Ishikawa (cell line): ENCODE measurements at regions not wholly inside any gene's neighbourhood (a gene's known extent, or its start where the extent isn't known, plus 50 kb on each side); places are given as distances from the start of the nearest gene placed in this dataset.

Experiments
- CEBPB ChIP-seq: IDR thresholded peaks from 2 replicates; pipeline ENCODE4 v1.6.1; 2012
- CREB1 ChIP-seq: IDR thresholded peaks from 2 replicates; pipeline ENCODE4 v1.6.1; 2012; ENCODE audit warnings: low read depth
- EGR1 ChIP-seq: IDR thresholded peaks from 2 replicates; pipeline ENCODE4 v1.6.1; 2012
- EP300 ChIP-seq: IDR thresholded peaks from 2 replicates; pipeline ENCODE4 v1.6.1; 2012; ENCODE audit warnings: borderline replicate concordance
- FOXM1 ChIP-seq: IDR thresholded peaks from 2 replicates; pipeline ENCODE4 v1.6.1; 2012; ENCODE audit warnings: low read depth, borderline replicate concordance
- NFIC ChIP-seq: IDR thresholded peaks from 2 replicates; pipeline ENCODE4 v1.6.1; 2012
- RAD21 ChIP-seq: IDR thresholded peaks from 2 replicates; pipeline ENCODE4 v1.6.1; 2012; ENCODE audit warnings: low read depth
- TAF1 ChIP-seq: IDR thresholded peaks from 2 replicates; pipeline ENCODE4 v1.6.1; 2012; ENCODE audit warnings: low read depth, mild to moderate bottlenecking
- TCF12 ChIP-seq: IDR thresholded peaks from 2 replicates; pipeline ENCODE4 v1.6.1; 2012; ENCODE audit warnings: low read depth
- TEAD4 ChIP-seq: IDR thresholded peaks from 2 replicates; pipeline ENCODE4 v1.6.1; 2012
- YY1 ChIP-seq: IDR thresholded peaks from 2 replicates; pipeline ENCODE4 v1.6.1; 2012; ENCODE audit warnings: low read depth
- ZBTB7A ChIP-seq: IDR thresholded peaks from 2 replicates; pipeline ENCODE4 v1.6.1; 2012; ENCODE audit warnings: low read depth
- TF ChIP-seq, protein P1 (sequence below): IDR thresholded peaks from 2 replicates; pipeline ENCODE4 v1.6.1; 2012; ENCODE audit warnings: low read depth, mild to moderate bottlenecking
- TF ChIP-seq, protein P2 (sequence below): IDR thresholded peaks from 2 replicates; pipeline ENCODE4 v1.6.1; 2012
- TF ChIP-seq, protein P3 (sequence below): IDR thresholded peaks from 2 replicates; pipeline ENCODE4 v1.6.1; 2012

DNA sequence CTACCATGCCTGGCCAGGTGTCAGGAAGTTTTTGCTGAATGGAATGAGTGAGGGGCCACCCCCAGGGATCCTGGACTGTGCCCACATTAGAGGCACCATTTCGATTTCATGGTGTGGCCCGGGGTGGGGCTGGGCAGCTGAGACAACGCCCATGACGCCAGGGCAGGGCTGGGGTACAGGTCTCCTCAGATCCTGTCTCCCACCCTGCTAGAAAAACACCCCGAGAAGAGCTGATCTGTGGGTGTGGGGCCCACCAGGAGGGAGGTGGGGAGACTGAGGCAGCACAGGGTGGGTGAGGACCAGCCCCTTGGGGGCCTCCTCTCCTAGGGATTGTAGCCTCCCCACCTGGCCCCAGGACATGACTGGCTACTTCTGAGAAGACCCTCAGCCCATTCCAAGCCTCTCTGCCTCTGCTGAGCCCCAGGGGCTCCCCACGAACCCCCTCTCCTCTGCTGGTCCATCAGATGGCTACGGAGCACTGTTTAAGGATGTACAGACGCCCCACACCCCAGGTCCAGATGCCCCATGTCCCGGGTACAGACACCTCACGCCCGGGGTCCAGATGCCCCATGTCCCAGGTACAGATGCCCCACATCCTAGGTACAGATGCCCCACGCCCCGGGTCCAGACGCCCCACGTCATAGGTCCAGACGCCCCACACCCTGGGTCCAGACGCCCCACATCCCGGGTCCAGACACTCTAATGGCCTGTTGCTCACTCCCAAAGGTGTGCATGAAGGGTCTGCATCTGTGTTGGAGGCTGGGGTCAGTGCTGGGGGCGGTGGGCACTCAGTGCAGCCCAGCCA lies 99.4 kb downstream of the MICALL2 start:
- TF ChIP-seq YY1, result no peak
- no peak for TF ChIP-seq TEAD4
- no peak for TF ChIP-seq TAF1
- TF ChIP-seq FOXM1, result no peak
- TF ChIP-seq, protein P1, sequence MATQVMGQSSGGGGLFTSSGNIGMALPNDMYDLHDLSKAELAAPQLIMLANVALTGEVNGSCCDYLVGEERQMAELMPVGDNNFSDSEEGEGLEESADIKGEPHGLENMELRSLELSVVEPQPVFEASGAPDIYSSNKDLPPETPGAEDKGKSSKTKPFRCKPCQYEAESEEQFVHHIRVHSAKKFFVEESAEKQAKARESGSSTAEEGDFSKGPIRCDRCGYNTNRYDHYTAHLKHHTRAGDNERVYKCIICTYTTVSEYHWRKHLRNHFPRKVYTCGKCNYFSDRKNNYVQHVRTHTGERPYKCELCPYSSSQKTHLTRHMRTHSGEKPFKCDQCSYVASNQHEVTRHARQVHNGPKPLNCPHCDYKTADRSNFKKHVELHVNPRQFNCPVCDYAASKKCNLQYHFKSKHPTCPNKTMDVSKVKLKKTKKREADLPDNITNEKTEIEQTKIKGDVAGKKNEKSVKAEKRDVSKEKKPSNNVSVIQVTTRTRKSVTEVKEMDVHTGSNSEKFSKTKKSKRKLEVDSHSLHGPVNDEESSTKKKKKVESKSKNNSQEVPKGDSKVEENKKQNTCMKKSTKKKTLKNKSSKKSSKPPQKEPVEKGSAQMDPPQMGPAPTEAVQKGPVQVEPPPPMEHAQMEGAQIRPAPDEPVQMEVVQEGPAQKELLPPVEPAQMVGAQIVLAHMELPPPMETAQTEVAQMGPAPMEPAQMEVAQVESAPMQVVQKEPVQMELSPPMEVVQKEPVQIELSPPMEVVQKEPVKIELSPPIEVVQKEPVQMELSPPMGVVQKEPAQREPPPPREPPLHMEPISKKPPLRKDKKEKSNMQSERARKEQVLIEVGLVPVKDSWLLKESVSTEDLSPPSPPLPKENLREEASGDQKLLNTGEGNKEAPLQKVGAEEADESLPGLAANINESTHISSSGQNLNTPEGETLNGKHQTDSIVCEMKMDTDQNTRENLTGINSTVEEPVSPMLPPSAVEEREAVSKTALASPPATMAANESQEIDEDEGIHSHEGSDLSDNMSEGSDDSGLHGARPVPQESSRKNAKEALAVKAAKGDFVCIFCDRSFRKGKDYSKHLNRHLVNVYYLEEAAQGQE, result no peak
- no peak for TF ChIP-seq TCF12
- TF ChIP-seq EGR1, result no peak
- TF ChIP-seq ZBTB7A, result no peak
- TF ChIP-seq CEBPB, result no peak
- TF ChIP-seq CREB1, result no peak
- TF ChIP-seq, protein P2, sequence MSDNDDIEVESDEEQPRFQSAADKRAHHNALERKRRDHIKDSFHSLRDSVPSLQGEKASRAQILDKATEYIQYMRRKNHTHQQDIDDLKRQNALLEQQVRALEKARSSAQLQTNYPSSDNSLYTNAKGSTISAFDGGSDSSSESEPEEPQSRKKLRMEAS, result no peak
- TF ChIP-seq RAD21, result no peak
- TF ChIP-seq EP300, result no peak
- TF ChIP-seq, protein P3, sequence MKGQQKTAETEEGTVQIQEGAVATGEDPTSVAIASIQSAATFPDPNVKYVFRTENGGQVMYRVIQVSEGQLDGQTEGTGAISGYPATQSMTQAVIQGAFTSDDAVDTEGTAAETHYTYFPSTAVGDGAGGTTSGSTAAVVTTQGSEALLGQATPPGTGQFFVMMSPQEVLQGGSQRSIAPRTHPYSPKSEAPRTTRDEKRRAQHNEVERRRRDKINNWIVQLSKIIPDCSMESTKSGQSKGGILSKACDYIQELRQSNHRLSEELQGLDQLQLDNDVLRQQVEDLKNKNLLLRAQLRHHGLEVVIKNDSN, result no peak
- no peak for TF ChIP-seq NFIC

DNA sequence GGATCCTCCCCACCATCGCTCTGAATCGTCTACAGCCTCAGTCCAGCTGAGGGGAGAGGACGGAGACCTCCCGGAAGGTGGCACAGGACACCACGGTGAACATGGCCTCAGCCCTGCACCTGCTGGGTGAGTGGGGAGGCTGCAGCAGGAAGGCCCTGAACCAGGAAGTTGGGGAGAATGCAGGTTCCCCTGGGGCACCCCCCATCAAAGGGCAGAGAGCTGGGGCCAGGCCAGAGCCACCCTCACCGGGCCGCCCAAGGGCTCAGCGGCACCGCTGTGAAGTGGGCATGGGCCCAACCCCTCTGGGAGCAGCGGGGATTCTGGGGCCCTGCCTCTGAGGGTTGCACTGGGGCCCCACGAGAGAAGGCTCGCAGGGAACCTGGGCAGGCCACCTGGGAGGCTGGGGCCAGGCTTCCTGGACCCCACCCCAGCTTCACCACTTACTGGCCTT lies 98.7 kb downstream of the MICALL2 start:
- TF ChIP-seq RAD21 (no peak), CREB1 (no peak), ZBTB7A (no peak), TCF12 (no peak), TAF1 (no peak), YY1 (no peak), FOXM1 (no peak), CEBPB (no peak), NFIC (no peak), EP300 (no peak), TEAD4 (no peak), EGR1 (no peak)
- TF ChIP-seq, protein P1, result no peak
- TF ChIP-seq, protein P2, result no peak
- TF ChIP-seq, protein P3, result no peak

DNA sequence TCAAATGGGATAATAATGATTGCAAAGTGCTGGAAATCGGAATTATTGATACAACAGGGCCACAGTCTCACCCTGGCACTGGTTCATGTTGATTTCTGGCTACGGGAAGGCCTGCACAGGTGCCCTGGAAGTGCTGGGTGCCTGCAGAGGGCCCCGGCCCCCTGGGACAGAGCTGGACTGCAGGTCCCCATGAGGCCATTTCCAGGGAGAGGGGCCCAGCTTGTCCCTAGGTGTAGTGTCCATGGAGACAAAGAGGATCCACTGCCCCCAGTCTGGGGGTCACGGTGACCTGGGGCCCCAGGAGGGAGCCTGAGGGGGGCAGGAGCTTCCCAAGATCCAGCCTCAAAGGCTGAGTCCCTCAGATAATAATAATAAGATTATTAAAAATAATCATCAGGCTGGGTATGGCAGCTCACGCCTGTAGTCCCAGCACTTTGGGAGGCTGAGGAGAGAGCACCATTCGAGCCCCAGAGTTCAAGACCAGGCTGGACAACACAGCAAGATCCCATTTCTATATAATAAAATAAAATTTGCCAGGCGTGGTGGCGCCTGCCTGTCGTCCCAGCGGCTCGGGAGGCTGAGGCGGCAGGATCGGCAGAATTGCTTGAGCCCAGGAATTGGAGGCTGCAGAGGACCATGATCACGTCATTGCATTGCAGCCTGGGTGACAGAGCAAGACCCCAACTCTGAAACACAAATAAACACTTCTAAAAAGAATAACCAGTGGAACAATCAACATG lies 98.1 kb downstream of the MICALL2 start:
- TF ChIP-seq ZBTB7A (no peak), NFIC (no peak)

DNA sequence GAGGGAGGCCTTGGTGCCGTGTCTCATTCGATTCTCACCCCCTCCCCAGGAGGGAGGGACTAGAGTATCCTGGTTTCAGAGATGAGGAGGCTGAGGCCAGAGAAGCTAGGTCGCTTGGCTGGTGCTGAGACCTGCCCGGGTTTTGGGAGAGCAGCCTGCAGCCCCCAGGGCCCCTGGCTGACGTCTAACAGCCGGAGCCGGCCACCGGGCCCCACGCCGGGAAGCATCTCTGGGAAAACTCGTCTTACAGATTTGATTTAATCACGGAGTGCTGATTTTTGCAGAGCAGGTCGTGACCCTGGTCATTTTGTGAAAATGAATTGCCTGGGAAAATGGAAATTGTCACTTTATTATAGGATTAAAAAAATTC lies 97.5 kb downstream of the MICALL2 start:
- TF ChIP-seq CEBPB, result no peak
- no peak for TF ChIP-seq NFIC
- TF ChIP-seq TAF1, result no peak
- no peak for TF ChIP-seq ZBTB7A
- TF ChIP-seq EP300, result no peak
- TF ChIP-seq EGR1, result no peak
- TF ChIP-seq, protein P2, result no peak
- no peak for TF ChIP-seq YY1
- no peak for TF ChIP-seq TEAD4
- no peak for TF ChIP-seq FOXM1
- TF ChIP-seq, protein P3, result no peak
- no peak for TF ChIP-seq RAD21
- no peak for TF ChIP-seq CREB1
- TF ChIP-seq, protein P1, result no peak
- no peak for TF ChIP-seq TCF12
